Loucy (cell line): ENCODE measurements at regions not wholly inside any gene's neighbourhood (a gene's known extent, or its start where the extent isn't known, plus 50 kb on each side); places are given as distances from the start of the nearest gene placed in this dataset.

Source experiments
- H2AFZ ChIP-seq: fragments of 200-600 bp; sonication (generic); 2 replicates; pipeline ENCODE4 v1.6.0; 2016; ENCODE audit warnings: antibody characterized with exemption, mild to moderate bottlenecking, low read length, moderate library complexity
- H3F3A ChIP-seq: fragments of 200-600 bp; 2 replicates; pipeline ENCODE4 v1.6.0; 2016; ENCODE audit warnings: antibody characterized with exemption, low read depth, mild to moderate bottlenecking
- H3K27me3 ChIP-seq: fragments of 200-600 bp; sonication (generic); 2 replicates; pipeline ENCODE4 v1.6.1; 2014; ENCODE audit warnings: low read length, mild to moderate bottlenecking; ENCODE audit not compliant: insufficient read depth, poor library complexity, severe bottlenecking
- H3K36me3 ChIP-seq: fragments of 200-600 bp; sonication (generic); 2 replicates; pipeline ENCODE4 v1.6.1; 2016; ENCODE audit warnings: low read length; ENCODE audit not compliant: insufficient read depth
- H3K4me1 ChIP-seq: fragments of 200-600 bp; sonication (generic); 2 replicates; pipeline ENCODE4 v1.5.1; 2014; ENCODE audit warnings: low read length, mild to moderate bottlenecking; ENCODE audit not compliant: insufficient read depth, poor library complexity, severe bottlenecking
- H3K4me2 ChIP-seq: fragments of 200-600 bp; sonication (generic); 2 replicates; pipeline ENCODE4 v1.6.0; 2014; ENCODE audit warnings: antibody characterized with exemption, low read length, low read depth, mild to moderate bottlenecking; ENCODE audit not compliant: poor library complexity, severe bottlenecking
- H3K4me3 ChIP-seq: fragments of 200-600 bp; sonication (generic); 2 replicates; pipeline ENCODE4 v1.5.1; 2014; ENCODE audit warnings: low read length, mild to moderate bottlenecking, mixed read lengths; ENCODE audit not compliant: poor library complexity, severe bottlenecking
- H3K79me2 ChIP-seq: fragments of 200-600 bp; sonication (generic); 2 replicates; pipeline ENCODE4 v1.6.1; 2014; ENCODE audit warnings: low read length; ENCODE audit not compliant: insufficient read depth
- H3K9ac ChIP-seq: fragments of 200-600 bp; sonication (generic); 2 replicates; pipeline ENCODE4 v1.6.0; 2014; ENCODE audit warnings: mild to moderate bottlenecking, low read depth, low read length, moderate library complexity; ENCODE audit not compliant: poor library complexity, severe bottlenecking
- H3K9me2 ChIP-seq: fragments of 200-600 bp; sonication (generic); replicated peaks from 2 replicates; pipeline ENCODE4 v1.6.1; 2016; ENCODE audit warnings: low read depth, low read length, mixed read lengths
- H3K9me3 ChIP-seq: fragments of 200-600 bp; sonication (generic); 2 replicates; pipeline ENCODE4 v1.6.1; 2014; ENCODE audit warnings: mild to moderate bottlenecking, antibody characterized with exemption, low read length, low read depth; ENCODE audit not compliant: insufficient read depth
- H4K20me1 ChIP-seq: fragments of 200-600 bp; sonication (generic); 2 replicates; pipeline ENCODE4 v1.6.0; 2014; ENCODE audit warnings: antibody characterized with exemption, low read length, mild to moderate bottlenecking; ENCODE audit not compliant: insufficient read depth, poor library complexity, severe bottlenecking
- CTCF ChIP-seq: fragments of 200-600 bp; sonication (generic); conservative IDR thresholded peaks from 2 replicates; pipeline ENCODE4 v1.5.1; 2014; ENCODE audit warnings: mild to moderate bottlenecking, antibody characterized with exemption, low read length
- EZH2phosphoT487 ChIP-seq: fragments of 200-600 bp; IDR thresholded peaks from 2 replicates; pipeline ENCODE4 v1.6.1; 2018; ENCODE audit warnings: antibody characterized with exemption, mild to moderate bottlenecking, moderate library complexity, borderline replicate concordance

- Histone ChIP-seq H3K9me2 (no peaks in the 10 kb centered on the region), H3K9ac (no peak overlapping the region), H3K27me3 (no peaks in the 10 kb centered on the region), H2AFZ (no peak overlapping the region), H4K20me1 (no peaks in the 10 kb centered on the region), H3K9me3 (no peaks in the 10 kb centered on the region), H3K79me2 (no peaks in the 10 kb centered on the region), H3K36me3 (no peaks in the 10 kb centered on the region), H3K4me2 (no peak overlapping the region), H3K4me3 (no peak overlapping the region), H3F3A (no peaks in the 10 kb centered on the region), H3K4me1 (no peaks in the 10 kb centered on the region)
- TF ChIP-seq CTCF = no peak
- TF ChIP-seq EZH2phosphoT487 = no peak
Observed at GRCh38 chr17:10927712-10928111, 89.8 kb upstream of the PIRT start.

GRCh38 chr17:10920558-10921108, 82.7 kb upstream of the PIRT start:
- no peaks in the 10 kb centered on the region for H3K4me1 ChIP-seq
- no peak overlapping the region for H2AFZ ChIP-seq
- no peaks in the 10 kb centered on the region for H3K9me2 ChIP-seq
- no peak overlapping the region for H3K9ac ChIP-seq
- no peak overlapping the region for H3K4me3 ChIP-seq
- no peak for TF ChIP-seq EZH2phosphoT487
- TF ChIP-seq CTCF = no peak
- no peaks in the 10 kb centered on the region for H3K27me3 ChIP-seq
- H3F3A ChIP-seq = no peaks in the 10 kb centered on the region
- H3K79me2 ChIP-seq = no peaks in the 10 kb centered on the region
- no peaks in the 10 kb centered on the region for H3K36me3 ChIP-seq
- H3K4me2 ChIP-seq = no peak overlapping the region
- no peaks in the 10 kb centered on the region for H4K20me1 ChIP-seq
- H3K9me3 ChIP-seq = no peaks in the 10 kb centered on the region

GRCh38 chr17:10907370-10907769, 69.5 kb upstream of the PIRT start:
- H3K36me3 ChIP-seq = no peaks in the 10 kb centered on the region
- H3K9me2 ChIP-seq = no peaks in the 10 kb centered on the region
- H3K27me3 ChIP-seq = no peaks in the 10 kb centered on the region
- peaks cover 3% of the 10 kb centered on the region; the same call in 1 of the 2 replicates for H3K9me3 ChIP-seq
- no peaks in the 10 kb centered on the region for H3K4me1 ChIP-seq
- no peak overlapping the region for H3K4me2 ChIP-seq
- TF ChIP-seq CTCF (no peak), EZH2phosphoT487 (no peak)
- H3F3A ChIP-seq = no peaks in the 10 kb centered on the region
- no peaks in the 10 kb centered on the region for H4K20me1 ChIP-seq
- no peaks in the 10 kb centered on the region for H3K79me2 ChIP-seq
- H3K4me3 ChIP-seq = no peak overlapping the region
- no peak overlapping the region for H3K9ac ChIP-seq
- no peak overlapping the region for H2AFZ ChIP-seq
